HCT116 (cell line): ENCODE measurements at regions not wholly inside any gene's neighbourhood (a gene's known extent, or its start where the extent isn't known, plus 50 kb on each side); places are given as distances from the start of the nearest gene placed in this dataset.

Experiments used
- CTCF ChIP-seq, 3 experiments: fragments of 200-600 bp in 1 of 3; sonication (generic) in 1 of 3; IDR thresholded peaks in 2 of 3; conservative IDR thresholded peaks in 1 of 3; 2 replicates each; pipeline ENCODE4 v1.5.1; 2012 to 2017; ENCODE audit warnings: low read depth in 2 of 3, low read length in 2 of 3, antibody characterized with exemption in 1 of 3, borderline replicate concordance in 1 of 3, control low read depth in 1 of 3, mild to moderate bottlenecking in 1 of 3, mixed read lengths in 1 of 3, mixed run types in 1 of 3, moderate library complexity in 1 of 3; ENCODE audit not compliant: insufficient read depth in 1 of 3
- ELF1 ChIP-seq: IDR thresholded peaks from 2 replicates; pipeline ENCODE4 v1.6.1; 2012; ENCODE audit warnings: low read depth, borderline replicate concordance
- EZH2 ChIP-seq: fragments of 200-600 bp; sonication (generic); IDR thresholded peaks from 2 replicates; pipeline ENCODE4 v1.6.1; 2017; ENCODE audit warnings: antibody characterized with exemption, mixed run types
- EZH2phosphoT487 ChIP-seq: fragments of 200-600 bp; IDR thresholded peaks from 2 replicates; pipeline ENCODE4 v1.6.1; 2018; ENCODE audit warnings: antibody characterized with exemption, borderline replicate concordance
- MAX ChIP-seq: IDR thresholded peaks from 2 replicates; pipeline ENCODE4 v1.6.1; 2012
- POLR2A ChIP-seq: IDR thresholded peaks from 2 replicates; pipeline ENCODE4 v1.7.0; 2011; ENCODE audit warnings: borderline replicate concordance; ENCODE audit not compliant: insufficient read depth, insufficient read length; ENCODE audit errors: extremely low read depth
- POLR2AphosphoS5 ChIP-seq: IDR thresholded peaks from 2 replicates; pipeline ENCODE4 v1.6.1; 2011; ENCODE audit warnings: mild to moderate bottlenecking, low read depth, low read length, moderate library complexity
- RAD21 ChIP-seq: IDR thresholded peaks from 2 replicates; pipeline ENCODE4 v1.6.1; 2012; ENCODE audit warnings: low read depth, mild to moderate bottlenecking
- SIN3A ChIP-seq: IDR thresholded peaks from 2 replicates; pipeline ENCODE4 v1.6.1; 2012; ENCODE audit warnings: low read depth
- SRF ChIP-seq: IDR thresholded peaks from 2 replicates; pipeline ENCODE4 v1.6.1; 2012; ENCODE audit warnings: low read depth
- TCF7L2 ChIP-seq: IDR thresholded peaks from 2 replicates; pipeline ENCODE4 v1.7.0; 2011; ENCODE audit warnings: borderline replicate concordance, inconsistent platforms; ENCODE audit not compliant: insufficient read depth, insufficient read length; ENCODE audit errors: extremely low read depth
- ZNF274 ChIP-seq: fragments of 200-500 bp; sonication (Bioruptor generic); IDR thresholded peaks from 2 replicates; pipeline ENCODE4 v1.6.1; 2014; ENCODE audit warnings: mild to moderate bottlenecking, low read depth, low read length, inconsistent platforms

- TF ChIP-seq RAD21 (no peak), CTCF (IDR thresholded peaks at IDR 0.05 in 2 of 3, conservative IDR thresholded peaks at IDR 0.05 in 1 of 3; ENCODE audit: borderline replicate concordance in 1 of 3, insufficient read depth in 1 of 3, low read depth in 2 of 3, low read length in 2 of 3) (no peak), SRF (no peak), POLR2A (no peak), POLR2AphosphoS5 (no peak), EZH2 (no peak), MAX (no peak), EZH2phosphoT487 (no peak), ELF1 (no peak), TCF7L2 (no peak), SIN3A (no peak), ZNF274 (no peak)
These were observed 519.4 kb upstream of the DSEL start for GRCh38 chr18:68035774-68036522.
